ENCODE measurements at regions not wholly inside any gene's neighbourhood (a gene's known extent, or its start where the extent isn't known, plus 50 kb on each side); places are given as distances from the start of the nearest gene placed in this dataset.
"Not testable (repeated sequence)": the region's sequence is repeated elsewhere in the genome, so short reads cannot be mapped to it uniquely, and the experiment has no call there.

- Histone ChIP-seq H3K4me2 (ENCODE audit: low read depth, low read length, poor library complexity, severe bottlenecking) (no peak overlapping the region), H3F3A (ENCODE audit: low read depth) (no peaks in the 10 kb centered on the region), H3K9me3 (ENCODE audit: insufficient read depth, low read depth, low read length) (no peaks in the 10 kb centered on the region), H3K9ac (ENCODE audit: low read depth, low read length, poor library complexity, severe bottlenecking) (no peak overlapping the region), H4K20me1 (ENCODE audit: insufficient read depth, low read length, poor library complexity, severe bottlenecking) (no peaks in the 10 kb centered on the region), H3K27me3 (ENCODE audit: insufficient read depth, low read length, poor library complexity, severe bottlenecking) (no peaks in the 10 kb centered on the region), H3K36me3 (ENCODE audit: insufficient read depth, low read length) (no peaks in the 10 kb centered on the region), H3K9me2 (replicated peaks; ENCODE audit: low read depth, low read length) (no peaks in the 10 kb centered on the region), H3K4me1 (ENCODE audit: insufficient read depth, low read length, poor library complexity, severe bottlenecking) (no peaks in the 10 kb centered on the region), H3K4me3 (ENCODE audit: low read length, poor library complexity, severe bottlenecking) (no peak overlapping the region), H3K79me2 (ENCODE audit: insufficient read depth, low read length) (no peaks in the 10 kb centered on the region), H2AFZ (ENCODE audit: low read length) (no peak overlapping the region)
- TF ChIP-seq, protein P1, sequence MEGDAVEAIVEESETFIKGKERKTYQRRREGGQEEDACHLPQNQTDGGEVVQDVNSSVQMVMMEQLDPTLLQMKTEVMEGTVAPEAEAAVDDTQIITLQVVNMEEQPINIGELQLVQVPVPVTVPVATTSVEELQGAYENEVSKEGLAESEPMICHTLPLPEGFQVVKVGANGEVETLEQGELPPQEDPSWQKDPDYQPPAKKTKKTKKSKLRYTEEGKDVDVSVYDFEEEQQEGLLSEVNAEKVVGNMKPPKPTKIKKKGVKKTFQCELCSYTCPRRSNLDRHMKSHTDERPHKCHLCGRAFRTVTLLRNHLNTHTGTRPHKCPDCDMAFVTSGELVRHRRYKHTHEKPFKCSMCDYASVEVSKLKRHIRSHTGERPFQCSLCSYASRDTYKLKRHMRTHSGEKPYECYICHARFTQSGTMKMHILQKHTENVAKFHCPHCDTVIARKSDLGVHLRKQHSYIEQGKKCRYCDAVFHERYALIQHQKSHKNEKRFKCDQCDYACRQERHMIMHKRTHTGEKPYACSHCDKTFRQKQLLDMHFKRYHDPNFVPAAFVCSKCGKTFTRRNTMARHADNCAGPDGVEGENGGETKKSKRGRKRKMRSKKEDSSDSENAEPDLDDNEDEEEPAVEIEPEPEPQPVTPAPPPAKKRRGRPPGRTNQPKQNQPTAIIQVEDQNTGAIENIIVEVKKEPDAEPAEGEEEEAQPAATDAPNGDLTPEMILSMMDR (conservative IDR thresholded peaks at IDR 0.05; ENCODE audit: low read length) = no peak
- TF ChIP-seq EZH2phosphoT487 (IDR thresholded peaks at IDR 0.05; ENCODE audit: borderline replicate concordance) = no peak
Measured at GRCh38 chr3:197417911-197418618, 119.7 kb upstream of the DLG1 start.

GRCh38 chr3:197417441-197417840, 119.0 kb upstream of the DLG1 start:
- Histone ChIP-seq H3K9me3 (ENCODE audit: insufficient read depth, low read depth, low read length) (no peaks in the 10 kb centered on the region), H3K27me3 (ENCODE audit: insufficient read depth, low read length, poor library complexity, severe bottlenecking) (no peaks in the 10 kb centered on the region), H2AFZ (ENCODE audit: low read length) (no peak overlapping the region), H3K4me2 (ENCODE audit: low read depth, low read length, poor library complexity, severe bottlenecking) (no peak overlapping the region), H3K79me2 (ENCODE audit: insufficient read depth, low read length) (no peaks in the 10 kb centered on the region), H3K9me2 (replicated peaks; ENCODE audit: low read depth, low read length) (no peaks in the 10 kb centered on the region), H3K36me3 (ENCODE audit: insufficient read depth, low read length) (no peaks in the 10 kb centered on the region), H3K4me3 (ENCODE audit: low read length, poor library complexity, severe bottlenecking) (no peak overlapping the region), H4K20me1 (ENCODE audit: insufficient read depth, low read length, poor library complexity, severe bottlenecking) (no peaks in the 10 kb centered on the region), H3K4me1 (ENCODE audit: insufficient read depth, low read length, poor library complexity, severe bottlenecking) (no peaks in the 10 kb centered on the region), H3K9ac (ENCODE audit: low read depth, low read length, poor library complexity, severe bottlenecking) (no peak overlapping the region), H3F3A (ENCODE audit: low read depth) (no peaks in the 10 kb centered on the region)
- TF ChIP-seq, protein P1 (conservative IDR thresholded peaks at IDR 0.05; ENCODE audit: low read length) = no peak

- H4K20me1 ChIP-seq (ENCODE audit: insufficient read depth, low read length, poor library complexity, severe bottlenecking); H3K79me2 ChIP-seq (ENCODE audit: insufficient read depth, low read length); H3K9ac ChIP-seq (ENCODE audit: low read depth, low read length, poor library complexity, severe bottlenecking); H3K9me3 ChIP-seq (ENCODE audit: insufficient read depth, low read depth, low read length); H3K4me2 ChIP-seq (ENCODE audit: low read depth, low read length, poor library complexity, severe bottlenecking); H3K27me3 ChIP-seq (ENCODE audit: insufficient read depth, low read length, poor library complexity, severe bottlenecking); H2AFZ ChIP-seq (ENCODE audit: low read length); H3F3A ChIP-seq (ENCODE audit: low read depth); H3K36me3 ChIP-seq (ENCODE audit: insufficient read depth, low read length); H3K4me1 ChIP-seq (ENCODE audit: insufficient read depth, low read length, poor library complexity, severe bottlenecking); H3K9me2 ChIP-seq (replicated peaks; ENCODE audit: low read depth, low read length); H3K4me3 ChIP-seq (ENCODE audit: low read length, poor library complexity, severe bottlenecking): not testable (repeated sequence)
Measured at GRCh38 chr3:197411899-197412298, 113.5 kb upstream of the DLG1 start.

DNA sequence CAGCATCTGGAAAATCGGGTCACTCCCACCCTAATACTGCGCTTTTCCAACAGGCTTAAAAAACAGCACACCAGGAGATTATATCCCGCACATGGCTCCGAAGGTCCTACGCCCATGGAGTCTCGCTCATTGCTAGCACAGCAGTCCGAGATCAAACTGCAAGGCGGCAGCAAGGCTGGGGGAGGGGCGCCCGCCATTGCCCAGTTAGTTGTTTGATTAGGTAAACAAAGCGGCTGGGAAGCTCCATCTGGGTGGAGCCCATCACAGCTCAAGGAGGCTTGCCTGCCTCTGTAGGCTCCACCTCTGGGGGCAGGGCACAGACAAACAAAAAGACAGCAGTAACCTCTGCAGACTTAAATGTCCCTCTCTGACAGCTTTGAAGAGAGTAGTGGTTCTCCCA, 111.8 kb upstream of the DLG1 start:
- not testable (repeated sequence) for H3F3A ChIP-seq (ENCODE audit: low read depth); H3K4me2 ChIP-seq (ENCODE audit: low read depth, low read length, poor library complexity, severe bottlenecking); H4K20me1 ChIP-seq (ENCODE audit: insufficient read depth, low read length, poor library complexity, severe bottlenecking); H3K9me3 ChIP-seq (ENCODE audit: insufficient read depth, low read depth, low read length); H3K36me3 ChIP-seq (ENCODE audit: insufficient read depth, low read length); H2AFZ ChIP-seq (ENCODE audit: low read length); H3K4me1 ChIP-seq (ENCODE audit: insufficient read depth, low read length, poor library complexity, severe bottlenecking); H3K79me2 ChIP-seq (ENCODE audit: insufficient read depth, low read length); H3K4me3 ChIP-seq (ENCODE audit: low read length, poor library complexity, severe bottlenecking); H3K27me3 ChIP-seq (ENCODE audit: insufficient read depth, low read length, poor library complexity, severe bottlenecking); H3K9me2 ChIP-seq (replicated peaks; ENCODE audit: low read depth, low read length); H3K9ac ChIP-seq (ENCODE audit: low read depth, low read length, poor library complexity, severe bottlenecking)

Measured in Loucy (cell line).